ENCODE measurements at regions not wholly inside any gene's neighbourhood (a gene's known extent, or its start where the extent isn't known, plus 50 kb on each side); places are given as distances from the start of the nearest gene placed in this dataset.

DNA sequence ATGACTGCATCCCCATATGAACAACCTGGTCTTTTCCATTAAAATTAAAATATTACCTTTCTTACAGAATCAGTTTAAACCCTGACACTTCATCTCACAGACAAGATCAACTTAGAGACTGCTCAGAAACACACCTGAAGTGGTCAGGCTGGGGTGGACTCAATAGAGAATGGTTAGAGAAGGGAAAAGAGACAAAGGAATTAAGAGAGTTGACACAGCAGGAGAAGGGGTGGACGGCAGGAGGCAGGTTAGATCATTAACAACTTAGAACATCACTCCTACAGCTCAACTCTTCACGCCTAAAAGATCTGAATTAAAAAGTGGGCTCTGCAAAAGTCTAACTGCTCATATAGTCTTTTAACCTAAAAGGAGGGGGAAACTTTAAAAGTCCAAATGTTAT lies 157.7 kb upstream of the COL1A2 start:
- DNase-seq (ENCODE audit: low spot score) = no peak

GRCh38 chr7:94237417-94237816 lies 157.3 kb upstream of the COL1A2 start:
- DNase-seq (ENCODE audit: low spot score) = no peak

GRCh38 chr7:94239661-94240234 lies 154.9 kb upstream of the COL1A2 start:
- no peak for DNase-seq (ENCODE audit: low spot score)

GRCh38 chr7:94240902-94241301 lies 153.8 kb upstream of the COL1A2 start:
- DNase-seq (ENCODE audit: low spot score) = no peak

DNA sequence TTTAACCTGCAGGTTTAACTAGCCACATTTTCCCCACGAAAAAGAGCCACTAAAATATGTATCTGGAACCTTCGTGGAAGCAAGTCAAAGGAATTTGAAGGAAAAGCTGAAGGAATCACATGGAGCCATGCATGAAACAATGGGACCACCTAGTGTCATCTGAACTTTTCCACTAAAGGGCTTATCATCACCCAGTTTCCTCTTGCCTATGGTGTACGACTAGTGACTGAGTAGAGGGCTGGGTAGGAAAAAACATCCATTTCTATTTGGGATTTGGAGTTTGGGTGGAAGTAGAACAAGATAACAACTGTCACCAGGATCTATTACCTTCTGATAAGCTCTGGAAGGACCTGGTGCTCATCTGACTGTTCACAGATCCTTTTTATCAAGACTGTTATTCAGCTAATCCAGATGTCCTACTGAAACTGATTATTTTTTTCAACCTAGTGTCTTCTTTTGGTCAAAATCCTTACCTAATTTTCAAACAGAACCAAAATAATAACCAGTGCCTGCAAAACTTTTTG lies 153.2 kb upstream of the COL1A2 start:
- DNase-seq (ENCODE audit: low spot score) = no peak

GRCh38 chr7:94243066-94243711 lies 151.5 kb upstream of the COL1A2 start:
- DNase-seq (ENCODE audit: low spot score) = no peak

DNA sequence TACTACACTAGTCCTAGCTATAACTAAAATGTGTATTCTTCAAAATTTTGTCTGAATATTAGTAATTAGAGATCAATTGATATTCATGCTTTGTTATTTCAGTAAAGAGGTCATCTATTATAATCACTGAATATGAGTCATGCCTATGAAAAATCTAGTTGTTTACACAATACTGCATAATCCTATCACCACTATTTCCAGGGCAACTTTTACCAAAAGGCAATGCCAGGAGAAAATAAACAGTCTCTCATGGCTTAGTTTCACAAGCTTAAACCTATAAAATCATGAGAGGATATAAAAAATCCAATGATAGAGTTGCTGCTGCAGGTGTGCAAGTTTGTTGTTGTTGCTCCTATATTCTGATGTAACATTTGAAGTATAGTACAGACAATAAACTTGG lies 149.9 kb upstream of the COL1A2 start:
- DNase-seq (ENCODE audit: low spot score) = no peak

- DNase-seq (ENCODE audit: low spot score) = no peak
Observed at GRCh38 chr7:94245500-94245899, 149.2 kb upstream of the COL1A2 start.

DNA sequence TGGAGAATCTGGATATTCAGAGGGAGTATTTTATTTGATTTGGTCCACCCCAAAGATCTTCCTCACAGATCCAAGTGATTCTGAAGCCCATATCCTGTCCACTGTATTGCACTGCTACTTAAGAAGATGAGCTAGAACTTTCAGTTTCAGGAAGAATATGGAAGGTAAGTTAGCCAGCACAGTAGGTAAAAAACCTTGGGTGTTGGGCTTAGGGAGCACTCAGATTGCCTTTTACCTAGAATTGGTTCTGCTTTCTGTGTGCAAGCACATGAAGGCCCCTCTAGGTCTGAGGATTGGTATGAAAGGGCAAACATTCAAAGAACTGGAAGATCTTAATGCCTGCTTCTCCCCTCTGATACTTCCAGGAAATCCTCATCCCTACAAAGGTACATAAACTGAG lies 146.7 kb upstream of the COL1A2 start:
- no peak for DNase-seq (ENCODE audit: low spot score)

- DNase-seq (ENCODE audit: low spot score) = no peak
Observed at GRCh38 chr7:94249631-94250030, 145.1 kb upstream of the COL1A2 start.

- DNase-seq (ENCODE audit: low spot score) = no peak
Observed at GRCh38 chr7:94250124-94250523, 144.6 kb upstream of the COL1A2 start.

- DNase-seq (ENCODE audit: low spot score) = no peak
Observed at GRCh38 chr7:94250987-94251386, 143.7 kb upstream of the COL1A2 start.

GRCh38 chr7:94252124-94252523 lies 142.6 kb upstream of the COL1A2 start:
- DNase-seq (ENCODE audit: low spot score) = no peak

GRCh38 chr7:94252971-94253370 lies 141.7 kb upstream of the COL1A2 start:
- no peak for DNase-seq (ENCODE audit: low spot score)

GRCh38 chr7:94253686-94254085 lies 141.0 kb upstream of the COL1A2 start:
- DNase-seq (ENCODE audit: low spot score) = no peak

DNA sequence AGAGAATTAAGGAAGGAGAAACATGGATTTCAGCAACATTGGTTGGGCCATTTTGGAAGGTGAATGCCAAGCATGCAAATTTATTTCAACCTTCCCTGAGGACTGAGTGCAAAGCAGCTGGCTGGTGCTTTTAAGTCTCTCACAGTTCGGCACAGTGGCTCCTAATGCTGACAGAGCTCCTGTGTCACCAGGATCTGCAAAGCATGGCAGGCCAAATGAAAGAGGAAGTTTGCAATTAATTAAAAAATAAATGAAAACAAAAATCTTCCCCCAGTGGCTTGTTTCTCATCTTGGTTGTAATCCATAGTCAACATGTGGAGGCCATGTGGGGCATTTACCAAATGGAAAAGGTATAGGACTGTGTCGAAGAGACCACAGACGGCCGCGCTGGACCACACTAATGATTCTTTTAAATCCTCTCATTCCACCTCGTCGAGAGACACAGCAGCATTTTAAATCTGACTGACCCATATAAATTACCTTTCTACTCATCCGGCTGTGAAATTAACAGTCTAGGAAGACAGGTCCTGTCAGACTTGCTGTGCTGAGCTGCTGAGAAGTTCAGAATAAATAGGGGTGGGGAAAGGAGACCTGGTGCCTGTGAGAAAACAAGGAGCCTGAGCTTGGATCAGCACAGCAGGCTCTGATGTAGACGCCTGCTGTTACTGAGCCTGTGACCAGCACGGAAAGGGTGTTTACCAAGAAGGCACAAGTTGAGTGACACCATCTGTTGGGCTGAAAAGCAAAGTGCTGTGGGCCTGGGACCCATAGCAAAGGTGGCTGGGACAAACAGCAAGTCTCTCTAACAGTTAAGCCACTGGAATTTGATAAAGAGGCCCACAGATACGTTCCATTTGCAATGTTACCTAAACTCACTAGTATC lies 136.0 kb upstream of the COL1A2 start:
- DNase-seq (ENCODE audit: low spot score) = no peak

- no peak for DNase-seq (ENCODE audit: low spot score)
Observed at GRCh38 chr7:94261067-94261466, 133.6 kb upstream of the COL1A2 start.

DNA sequence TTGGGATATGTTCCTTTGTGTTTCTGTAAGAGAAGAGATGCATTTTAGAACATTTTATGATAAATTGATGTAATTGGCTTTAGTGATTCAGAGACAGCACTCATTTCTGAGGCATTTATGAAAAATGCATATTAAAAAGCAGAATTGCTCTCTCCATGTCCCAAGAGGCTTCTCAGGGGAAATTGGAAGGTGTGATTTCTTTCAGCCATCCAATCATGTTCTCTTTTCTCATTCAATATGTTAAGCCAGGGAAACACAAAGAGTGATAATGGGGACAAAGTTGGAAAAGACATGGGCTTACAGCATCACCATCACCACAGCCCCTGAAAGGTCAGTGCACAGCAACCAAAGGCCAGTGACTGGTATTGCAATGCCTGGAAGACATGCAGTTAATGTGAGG lies 129.9 kb upstream of the COL1A2 start:
- DNase-seq (ENCODE audit: low spot score) = no peak

GRCh38 chr7:94265456-94265855 lies 129.2 kb upstream of the COL1A2 start:
- no peak for DNase-seq (ENCODE audit: low spot score)

- DNase-seq (ENCODE audit: low spot score) = no peak
Observed at GRCh38 chr7:94266238-94266644, 128.5 kb upstream of the COL1A2 start.

DNA sequence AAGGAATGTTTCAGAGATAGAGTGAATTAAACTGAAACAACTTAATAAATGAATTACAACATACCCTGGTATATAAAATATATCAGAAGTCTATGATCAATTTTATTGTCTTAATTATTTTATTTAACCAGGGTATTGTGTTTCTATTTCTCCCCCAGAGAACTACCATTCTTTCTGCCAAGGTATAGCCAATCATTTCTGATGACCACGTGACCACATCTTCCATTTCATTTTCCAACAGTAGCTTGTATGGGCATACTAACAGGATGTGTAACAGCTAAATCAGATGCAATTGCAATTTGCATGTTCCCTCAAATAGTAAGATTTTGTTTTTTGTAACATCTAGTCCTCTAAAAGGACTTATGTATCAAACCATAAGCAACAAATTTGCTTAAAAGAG lies 123.9 kb upstream of the COL1A2 start:
- DNase-seq (ENCODE audit: low spot score) = no peak

GRCh38 chr7:94272821-94273583 lies 121.7 kb upstream of the COL1A2 start:
- no peak for DNase-seq (ENCODE audit: low spot score)
